ENCODE measurements at regions not wholly inside any gene's neighbourhood (a gene's known extent, or its start where the extent isn't known, plus 50 kb on each side); places are given as distances from the start of the nearest gene placed in this dataset.

DNA sequence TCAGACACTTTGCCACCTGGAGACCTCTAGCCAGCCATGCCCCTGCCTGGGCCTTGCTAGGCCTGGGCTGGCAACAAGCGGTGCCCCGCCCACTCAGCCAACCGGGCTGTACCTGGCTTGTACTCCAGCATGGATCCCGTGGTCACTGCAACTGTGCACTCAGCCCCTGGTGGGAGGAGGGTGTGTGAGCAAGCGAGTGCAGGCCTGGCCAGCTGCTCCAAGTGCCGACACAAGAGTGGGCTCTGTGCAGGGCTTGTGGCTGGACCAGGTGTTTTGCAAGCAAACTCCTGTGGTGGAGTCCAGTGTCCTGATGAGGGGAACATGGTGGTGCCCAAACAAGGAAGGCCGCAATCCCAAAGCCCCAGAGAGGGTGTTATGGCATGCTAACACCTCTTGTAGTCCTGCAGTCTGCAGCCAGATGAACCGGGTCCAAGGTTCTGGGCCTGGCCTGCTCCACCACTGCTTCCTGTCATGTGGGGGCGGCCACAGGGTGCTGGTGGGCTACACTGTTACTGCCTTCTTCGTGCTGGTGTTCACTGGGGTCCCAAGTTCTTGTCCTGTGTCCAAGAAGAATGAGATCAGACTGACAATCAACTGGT, 60.1 kb upstream of the CD28 start:
- TF ChIP-seq, protein P1, sequence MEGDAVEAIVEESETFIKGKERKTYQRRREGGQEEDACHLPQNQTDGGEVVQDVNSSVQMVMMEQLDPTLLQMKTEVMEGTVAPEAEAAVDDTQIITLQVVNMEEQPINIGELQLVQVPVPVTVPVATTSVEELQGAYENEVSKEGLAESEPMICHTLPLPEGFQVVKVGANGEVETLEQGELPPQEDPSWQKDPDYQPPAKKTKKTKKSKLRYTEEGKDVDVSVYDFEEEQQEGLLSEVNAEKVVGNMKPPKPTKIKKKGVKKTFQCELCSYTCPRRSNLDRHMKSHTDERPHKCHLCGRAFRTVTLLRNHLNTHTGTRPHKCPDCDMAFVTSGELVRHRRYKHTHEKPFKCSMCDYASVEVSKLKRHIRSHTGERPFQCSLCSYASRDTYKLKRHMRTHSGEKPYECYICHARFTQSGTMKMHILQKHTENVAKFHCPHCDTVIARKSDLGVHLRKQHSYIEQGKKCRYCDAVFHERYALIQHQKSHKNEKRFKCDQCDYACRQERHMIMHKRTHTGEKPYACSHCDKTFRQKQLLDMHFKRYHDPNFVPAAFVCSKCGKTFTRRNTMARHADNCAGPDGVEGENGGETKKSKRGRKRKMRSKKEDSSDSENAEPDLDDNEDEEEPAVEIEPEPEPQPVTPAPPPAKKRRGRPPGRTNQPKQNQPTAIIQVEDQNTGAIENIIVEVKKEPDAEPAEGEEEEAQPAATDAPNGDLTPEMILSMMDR (conservative IDR thresholded peaks at IDR 0.05; ENCODE audit: low read length) = no peak
- TF ChIP-seq EZH2phosphoT487 (IDR thresholded peaks at IDR 0.05; ENCODE audit: borderline replicate concordance) = no peak

Data from Loucy (cell line).